ENCODE measurements at regions not wholly inside any gene's neighbourhood (a gene's known extent, or its start where the extent isn't known, plus 50 kb on each side); places are given as distances from the start of the nearest gene placed in this dataset.

DNA sequence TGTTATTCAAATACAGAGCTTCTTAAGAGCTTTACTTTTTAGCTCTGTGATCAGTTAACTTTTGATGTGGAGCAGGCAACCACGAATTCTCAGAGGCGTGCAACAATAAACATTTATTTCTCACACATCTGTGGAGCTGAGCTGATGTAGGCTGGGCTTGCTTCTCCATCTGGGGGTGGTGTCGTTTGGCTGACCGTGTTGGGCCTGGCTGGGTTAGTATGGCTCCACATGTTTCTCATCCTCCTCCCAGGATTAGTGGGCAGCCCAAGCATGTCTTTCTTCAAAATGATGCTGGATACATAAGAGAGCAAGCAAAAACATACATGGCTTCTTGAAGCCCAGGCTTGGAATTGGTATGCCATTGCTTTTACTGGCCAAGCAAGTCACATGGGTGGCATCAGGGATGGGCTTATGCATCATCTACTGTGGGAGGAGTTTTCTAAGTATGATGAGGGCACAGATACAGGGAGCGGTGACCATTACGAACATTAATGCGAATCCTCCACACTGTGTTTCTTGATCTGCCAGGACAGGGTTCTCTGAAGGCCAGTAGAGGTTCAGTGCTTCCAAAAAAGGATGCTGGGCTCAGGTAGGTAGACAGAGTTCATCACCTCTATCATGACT is 157.0 kb upstream of the TNP1 start:
- Histone ChIP-seq H3K27ac (ENCODE audit: low read length) (no peak overlapping the region), H3K4me1 (ENCODE audit: control insufficient read depth, insufficient read depth, low read length) (no peaks in the 10 kb centered on the region), H3K36me3 (ENCODE audit: control insufficient read depth, insufficient read depth, low read length) (no peaks in the 10 kb centered on the region), H3K27me3 (ENCODE audit: control insufficient read depth, insufficient read depth, low read length) (no peaks in the 10 kb centered on the region; the same call in 1 of the 2 replicates), H3K9me3 (ENCODE audit: control insufficient read depth, insufficient read depth, low read depth, low read length) (no peaks in the 10 kb centered on the region), H3K4me3 (ENCODE audit: low read depth in 2 of 2, low read length in 2 of 2) (no peak overlapping the region)
- in situ Hi-C loops (cut with HindIII; ENCODE audit: low pct_unique_long_range_greater_than_20kb, low sequenced_read_pairs) (no loop called here), intact Hi-C loops (cut with micrococcal nuclease; ENCODE audit: unreplicated experiment) (no loop called here)
- ChIA-PET CTCF (no interaction called here), POLR2A (no interaction called here)
- TF ChIP-seq CTCF (IDR thresholded peaks at IDR 0.05), result no peak
- no TSS peak for BruUV-seq (replicated peaks)
- ATAC-seq (no peak), DNase-seq (ENCODE audit: low read depth, low spot score) (no peak)

DNA sequence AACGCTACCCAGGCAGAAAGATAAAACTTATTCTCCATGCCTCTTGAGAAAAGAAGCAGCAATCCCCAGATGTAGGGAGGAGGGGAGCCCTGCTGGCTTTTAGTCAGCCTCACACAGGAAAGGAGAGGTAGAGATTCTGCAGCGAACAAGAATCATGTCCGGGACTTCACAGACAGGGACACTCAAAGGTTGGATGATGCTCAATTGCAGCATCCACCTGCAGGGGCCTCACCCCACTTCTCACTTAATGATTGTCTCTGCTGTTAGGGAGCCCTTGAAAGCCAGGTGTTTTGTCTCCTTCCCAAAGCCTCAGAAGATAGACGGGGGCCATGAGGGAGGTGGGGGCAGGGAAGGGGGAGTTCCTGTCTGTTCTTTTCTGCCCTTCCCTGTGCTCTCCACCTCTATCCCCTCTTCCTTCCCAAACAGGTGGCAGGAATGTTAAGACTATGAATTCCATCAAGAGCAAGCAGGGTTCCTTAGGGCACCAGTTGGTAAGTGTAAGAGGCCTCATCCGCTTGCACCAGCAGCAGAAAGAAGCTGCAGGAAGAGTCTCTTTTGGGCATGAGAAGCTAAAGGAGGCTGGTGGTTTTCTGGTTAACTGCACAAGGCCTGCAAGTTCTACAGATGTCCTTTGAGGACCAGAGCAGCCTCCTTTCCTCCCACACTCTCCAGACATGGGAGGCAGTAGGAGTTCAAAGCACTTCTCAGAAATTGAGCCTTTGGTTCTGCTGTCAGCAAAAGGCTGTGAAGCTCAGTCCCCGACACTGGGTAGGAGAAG is 154.7 kb upstream of the TNP1 start:
- ATAC-seq, result no peak
- POLR2A ChIA-PET, result no interaction called here
- no peaks in the 10 kb centered on the region for H3K36me3 ChIP-seq (ENCODE audit: control insufficient read depth, insufficient read depth, low read length)
- no peaks in the 10 kb centered on the region for H3K4me1 ChIP-seq (ENCODE audit: control insufficient read depth, insufficient read depth, low read length)
- in situ Hi-C loops (cut with HindIII; ENCODE audit: low pct_unique_long_range_greater_than_20kb, low sequenced_read_pairs) (no loop called here), intact Hi-C loops (cut with micrococcal nuclease; ENCODE audit: unreplicated experiment) (no loop called here)
- no peaks in the 10 kb centered on the region; the same call in 1 of the 2 replicates for H3K27me3 ChIP-seq (ENCODE audit: control insufficient read depth, insufficient read depth, low read length)
- no peak overlapping the region for H3K27ac ChIP-seq (ENCODE audit: low read length)
- no peak for DNase-seq (ENCODE audit: low read depth, low spot score)
- no TSS peak for BruUV-seq (replicated peaks)
- CTCF ChIA-PET, result no interaction called here
- TF ChIP-seq CTCF (IDR thresholded peaks at IDR 0.05) (no peak), REST (IDR thresholded peaks at IDR 0.05; ENCODE audit: insufficient read depth in 1 of 2, low read depth in 2 of 2, low read length in 1 of 2) (no peak), POLR2AphosphoS5 (IDR thresholded peaks at IDR 0.05; ENCODE audit: low read depth, low read length) (no peak), SIN3A (IDR thresholded peaks at IDR 0.05; ENCODE audit: borderline replicate concordance, insufficient read depth, low read depth, low read length) (no peak), TCF7L2 (IDR thresholded peaks at IDR 0.05; ENCODE audit: low read depth, low read length) (no peak)
- no peaks in the 10 kb centered on the region for H3K9me3 ChIP-seq (ENCODE audit: control insufficient read depth, insufficient read depth, low read depth, low read length)
- H3K4me3 ChIP-seq (ENCODE audit: low read depth in 2 of 2, low read length in 2 of 2), result no peak overlapping the region

Measured in Panc1 (cell line).